ENCODE measurements at regions not wholly inside any gene's neighbourhood (a gene's known extent, or its start where the extent isn't known, plus 50 kb on each side); places are given as distances from the start of the nearest gene placed in this dataset.

DNA sequence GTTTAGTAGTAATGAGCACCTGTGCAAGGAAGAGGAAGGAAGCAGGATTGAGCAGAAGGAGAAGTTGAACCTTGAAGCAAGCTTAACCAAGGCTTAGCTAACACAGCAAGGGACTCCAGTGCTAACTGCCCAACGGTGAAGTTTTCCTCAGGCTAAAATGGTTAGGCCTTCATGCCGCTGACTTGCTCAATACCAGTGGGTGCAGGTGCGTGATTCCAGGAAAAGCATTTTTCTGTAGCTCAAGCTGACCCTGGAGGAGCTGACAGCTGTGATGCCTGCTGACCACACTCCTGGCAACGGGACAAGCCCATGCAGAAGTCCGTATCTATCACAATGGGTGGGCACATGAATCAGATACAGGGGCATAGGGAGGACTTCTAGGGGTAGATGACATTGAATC lies 76.5 kb upstream of the FGGY start:
- Histone ChIP-seq H3K4ac (replicated peaks; ENCODE audit: insufficient read length, low read depth, low read length) (no peak overlapping the region), H3K23ac (ENCODE audit: insufficient read length) (no peak overlapping the region), H3K9me3 (ENCODE audit: insufficient read depth in 2 of 2, low read depth in 1 of 2, low read length in 1 of 2) (peaks cover 0 to 3% of the 10 kb centered on the region in 2 experiments; a peak in 3 of 4 replicates), H3K4me2 (ENCODE audit: insufficient read depth in 1 of 2, low read depth in 2 of 2, low read length in 2 of 2) (no peak overlapping the region), H3K27me3 (replicated peaks in 1 of 4; ENCODE audit: control insufficient read depth in 3 of 4, extremely low read depth in 1 of 4, insufficient read depth in 3 of 4, low read length in 3 of 4) (no peaks in the 10 kb centered on the region), H2BK20ac (ENCODE audit: low read length) (no peak overlapping the region), H3K23me2 (ENCODE audit: low read depth, low read length) (no peaks in the 10 kb centered on the region), H3K79me1 (ENCODE audit: low read depth, low read length) (no peaks in the 10 kb centered on the region), H2BK12ac (ENCODE audit: low read depth, low read length) (no peak overlapping the region), H3K56ac (replicated peaks; ENCODE audit: insufficient read length, low read depth, low read length) (no peak overlapping the region), H4K91ac (replicated peaks; ENCODE audit: insufficient read length, low read length) (no peak overlapping the region), H3K27ac (ENCODE audit: low read depth, low read length) (no peak overlapping the region), H3K18ac (ENCODE audit: extremely low read depth, low read length) (no peak overlapping the region), H2BK5ac (ENCODE audit: low read depth, low read length) (no peak overlapping the region), H2AFZ (ENCODE audit: low read length) (no peak overlapping the region), H2AK5ac (ENCODE audit: low read depth, low read length) (no peak overlapping the region), H4K5ac (ENCODE audit: insufficient read length, low read depth, low read length) (no peak overlapping the region), H3K79me2 (ENCODE audit: control insufficient read depth in 1 of 2, insufficient read depth in 2 of 2, low read length in 2 of 2) (no peaks in the 10 kb centered on the region), H3K9ac (replicated peaks in 1 of 4; ENCODE audit: extremely low read depth in 1 of 4, low read depth in 3 of 4, low read length in 3 of 4) (no peak overlapping the region), H2BK15ac (ENCODE audit: low read length) (no peak overlapping the region), H4K8ac (ENCODE audit: extremely low read depth, insufficient read depth, low read length) (no peak overlapping the region), H3K4me3 (ENCODE audit: extremely low read depth in 1 of 4, insufficient read depth in 2 of 4, low read depth in 3 of 4, low read length in 4 of 4) (no peak overlapping the region), H4K20me1 (replicated peaks in 1 of 2; ENCODE audit: control insufficient read depth in 1 of 2, insufficient read depth in 2 of 2, low read length in 2 of 2) (no peaks in the 10 kb centered on the region), H3K14ac (ENCODE audit: insufficient read length) (no peak overlapping the region), H3K4me1 (replicated peaks in 1 of 4; ENCODE audit: control insufficient read depth in 3 of 4, insufficient read depth in 4 of 4, low read length in 3 of 4) (no peaks in the 10 kb centered on the region), H3K36me3 (ENCODE audit: control insufficient read depth in 2 of 4, insufficient read depth in 4 of 4, low read length in 3 of 4) (no peaks in the 10 kb centered on the region), H2BK120ac (replicated peaks; ENCODE audit: low read depth, low read length) (no peak overlapping the region)
- DNase-seq (ENCODE audit: low read depth in 1 of 2, low spot score in 2 of 2): no peak
- ChIA-PET CTCF (ENCODE audit: partially characterized antibody) (interaction anchor here (1.2 to 1.3 kb wide), 2 partner anchors 9 to 539 kb away, joined by 4 read pairs; no protein-coding TSS in a partner anchor), POLR2A (ENCODE audit: partially characterized antibody) (no interaction called here)
- no peak for TF ChIP-seq RBBP5 (IDR thresholded peaks at IDR 0.05; ENCODE audit: borderline replicate concordance, low read depth, low read length)
- TF ChIP-seq, protein P1, sequence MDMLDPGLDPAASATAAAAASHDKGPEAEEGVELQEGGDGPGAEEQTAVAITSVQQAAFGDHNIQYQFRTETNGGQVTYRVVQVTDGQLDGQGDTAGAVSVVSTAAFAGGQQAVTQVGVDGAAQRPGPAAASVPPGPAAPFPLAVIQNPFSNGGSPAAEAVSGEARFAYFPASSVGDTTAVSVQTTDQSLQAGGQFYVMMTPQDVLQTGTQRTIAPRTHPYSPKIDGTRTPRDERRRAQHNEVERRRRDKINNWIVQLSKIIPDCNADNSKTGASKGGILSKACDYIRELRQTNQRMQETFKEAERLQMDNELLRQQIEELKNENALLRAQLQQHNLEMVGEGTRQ (IDR thresholded peaks at IDR 0.05; ENCODE audit: low read length): no peak
- 91% methylated on average over 5 of the region's 5 CpGs; no CpG with 5 or more reads in 1 of the 2 experiments for WGBS, 2 experiments (ENCODE audit: extremely low coverage in 1 of 2, insufficient coverage in 1 of 2, insufficient read length in 1 of 2, insufficient replicate concordance in 2 of 2, low coverage in 1 of 2, low lambda C conversion rate in 2 of 2, missing lambda C conversion rate in 1 of 2)
- FAIRE-seq: no peak

Measured in H1 (cell line).